ENCODE measurements at regions not wholly inside any gene's neighbourhood (a gene's known extent, or its start where the extent isn't known, plus 50 kb on each side); places are given as distances from the start of the nearest gene placed in this dataset.

DNA sequence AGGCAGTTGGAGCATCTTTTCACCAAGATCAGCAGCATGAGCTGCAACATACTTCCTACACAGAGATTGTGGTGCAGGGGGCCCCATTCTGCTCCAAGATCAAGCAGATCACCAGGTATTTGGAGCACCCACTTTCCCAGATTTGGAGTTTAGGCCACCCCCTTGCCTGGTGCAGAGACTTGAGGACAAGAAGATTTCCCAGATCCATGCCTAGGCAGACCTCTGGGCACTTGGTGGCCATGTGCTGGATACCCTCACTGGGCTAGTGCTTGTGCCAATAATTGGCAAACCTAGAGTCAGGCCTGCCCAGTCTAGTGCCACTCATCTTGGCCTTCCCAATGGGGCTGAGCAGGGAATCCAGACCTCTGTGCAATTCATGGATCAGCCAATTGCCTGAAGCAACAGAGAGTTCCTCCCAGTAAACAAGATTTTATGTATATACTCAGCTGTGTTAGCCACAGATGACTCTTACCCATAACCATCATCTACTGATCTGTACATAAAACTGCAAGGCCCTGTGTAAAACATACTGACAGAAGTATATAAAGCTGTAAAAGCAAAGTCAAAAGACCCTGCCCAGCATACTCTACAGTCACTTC, 228.4 kb upstream of the EMCN start:
- TF ChIP-seq, protein P1, sequence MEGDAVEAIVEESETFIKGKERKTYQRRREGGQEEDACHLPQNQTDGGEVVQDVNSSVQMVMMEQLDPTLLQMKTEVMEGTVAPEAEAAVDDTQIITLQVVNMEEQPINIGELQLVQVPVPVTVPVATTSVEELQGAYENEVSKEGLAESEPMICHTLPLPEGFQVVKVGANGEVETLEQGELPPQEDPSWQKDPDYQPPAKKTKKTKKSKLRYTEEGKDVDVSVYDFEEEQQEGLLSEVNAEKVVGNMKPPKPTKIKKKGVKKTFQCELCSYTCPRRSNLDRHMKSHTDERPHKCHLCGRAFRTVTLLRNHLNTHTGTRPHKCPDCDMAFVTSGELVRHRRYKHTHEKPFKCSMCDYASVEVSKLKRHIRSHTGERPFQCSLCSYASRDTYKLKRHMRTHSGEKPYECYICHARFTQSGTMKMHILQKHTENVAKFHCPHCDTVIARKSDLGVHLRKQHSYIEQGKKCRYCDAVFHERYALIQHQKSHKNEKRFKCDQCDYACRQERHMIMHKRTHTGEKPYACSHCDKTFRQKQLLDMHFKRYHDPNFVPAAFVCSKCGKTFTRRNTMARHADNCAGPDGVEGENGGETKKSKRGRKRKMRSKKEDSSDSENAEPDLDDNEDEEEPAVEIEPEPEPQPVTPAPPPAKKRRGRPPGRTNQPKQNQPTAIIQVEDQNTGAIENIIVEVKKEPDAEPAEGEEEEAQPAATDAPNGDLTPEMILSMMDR (IDR thresholded peaks at IDR 0.05): no peak
- TF ChIP-seq POLR2A (IDR thresholded peaks at IDR 0.05): no peak

All from thyroid gland (tissue), 4 donors.